Testis (tissue), 2 donors: ENCODE measurements at regions not wholly inside any gene's neighbourhood (a gene's known extent, or its start where the extent isn't known, plus 50 kb on each side); places are given as distances from the start of the nearest gene placed in this dataset.

Source experiments
- POLR2A ChIP-seq: fragments of 450-650 bp; IDR thresholded peaks from one replicate; pipeline ENCODE4 v1.6.1; 2017; ENCODE audit warnings: antibody characterized with exemption, mild to moderate bottlenecking, moderate library complexity
- TF ChIP-seq, protein P1 (sequence below), 3 experiments: fragments of 450-650 bp in 2 of 3; fragments of 200-600 bp in 1 of 3; sonication (generic) in 1 of 3; IDR thresholded peaks; one replicate each; pipeline ENCODE4 v1.5.1; 2016 to 2019; ENCODE audit warnings: antibody characterized with exemption in 3 of 3, mild to moderate bottlenecking in 2 of 3, moderate library complexity in 1 of 3

DNA sequence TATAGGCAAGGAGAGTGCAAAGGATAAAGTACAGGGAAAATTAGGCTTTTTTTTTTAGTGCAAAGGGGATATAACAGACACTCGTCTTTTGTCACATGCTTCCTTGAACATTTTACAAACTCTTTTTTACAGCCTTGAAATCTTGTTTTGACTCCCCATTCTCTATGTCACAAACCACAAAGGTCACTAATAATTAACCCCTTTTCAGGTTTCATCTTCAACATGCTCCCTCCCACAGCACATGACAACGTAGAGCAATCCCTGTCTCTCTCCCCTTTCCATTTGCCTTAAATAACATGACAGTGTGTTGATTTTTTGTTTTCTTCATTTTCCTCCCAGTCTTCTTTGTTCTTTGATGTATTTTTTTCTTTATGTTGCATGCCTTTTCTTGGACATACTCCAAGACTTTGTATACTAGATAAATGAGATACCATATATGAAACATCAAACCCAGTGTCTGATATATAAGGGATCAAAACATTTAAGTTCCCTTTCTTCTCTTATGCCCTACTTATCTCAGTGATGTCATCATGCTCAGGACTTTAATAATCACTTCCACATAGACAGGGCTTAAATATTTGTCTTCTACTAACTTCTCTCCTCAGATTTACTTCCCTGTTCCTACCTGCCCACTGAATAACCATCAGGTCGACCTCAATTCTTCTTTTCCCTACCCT lies 378.7 kb upstream of the HSF2 start:
- TF ChIP-seq, protein P1, sequence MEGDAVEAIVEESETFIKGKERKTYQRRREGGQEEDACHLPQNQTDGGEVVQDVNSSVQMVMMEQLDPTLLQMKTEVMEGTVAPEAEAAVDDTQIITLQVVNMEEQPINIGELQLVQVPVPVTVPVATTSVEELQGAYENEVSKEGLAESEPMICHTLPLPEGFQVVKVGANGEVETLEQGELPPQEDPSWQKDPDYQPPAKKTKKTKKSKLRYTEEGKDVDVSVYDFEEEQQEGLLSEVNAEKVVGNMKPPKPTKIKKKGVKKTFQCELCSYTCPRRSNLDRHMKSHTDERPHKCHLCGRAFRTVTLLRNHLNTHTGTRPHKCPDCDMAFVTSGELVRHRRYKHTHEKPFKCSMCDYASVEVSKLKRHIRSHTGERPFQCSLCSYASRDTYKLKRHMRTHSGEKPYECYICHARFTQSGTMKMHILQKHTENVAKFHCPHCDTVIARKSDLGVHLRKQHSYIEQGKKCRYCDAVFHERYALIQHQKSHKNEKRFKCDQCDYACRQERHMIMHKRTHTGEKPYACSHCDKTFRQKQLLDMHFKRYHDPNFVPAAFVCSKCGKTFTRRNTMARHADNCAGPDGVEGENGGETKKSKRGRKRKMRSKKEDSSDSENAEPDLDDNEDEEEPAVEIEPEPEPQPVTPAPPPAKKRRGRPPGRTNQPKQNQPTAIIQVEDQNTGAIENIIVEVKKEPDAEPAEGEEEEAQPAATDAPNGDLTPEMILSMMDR (IDR thresholded peaks at IDR 0.05) = no peak
- TF ChIP-seq POLR2A = no peak
